GM12874 (cell line): ENCODE measurements at regions not wholly inside any gene's neighbourhood (a gene's known extent, or its start where the extent isn't known, plus 50 kb on each side); places are given as distances from the start of the nearest gene placed in this dataset.

Source experiments
- TF ChIP-seq, protein P1 (sequence below): IDR thresholded peaks from 2 replicates; pipeline ENCODE4 v1.5.1; 2011; ENCODE audit warnings: low read depth, mild to moderate bottlenecking, control low read depth, low read length, moderate library complexity; ENCODE audit not compliant: insufficient read depth

DNA sequence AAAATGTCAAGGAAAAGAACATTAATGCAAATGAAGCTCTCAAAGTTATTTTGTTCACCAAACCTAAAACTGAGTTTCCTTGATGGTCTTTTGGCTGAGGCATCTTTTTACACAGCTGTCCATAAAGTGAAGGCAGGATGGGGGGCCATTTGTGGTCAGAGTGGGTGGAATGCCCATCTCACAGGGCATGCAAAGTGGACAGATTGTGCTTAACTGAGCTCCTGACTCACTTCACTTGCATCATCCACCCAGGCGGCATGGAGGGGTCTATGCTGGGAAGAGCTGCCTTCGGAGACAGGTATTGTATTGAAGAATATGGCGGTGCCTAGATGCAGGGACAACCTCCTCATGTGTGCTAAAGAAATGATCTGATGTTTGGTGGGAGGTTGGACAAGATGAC is 905.3 kb downstream of the KCNMA1 start:
- TF ChIP-seq, protein P1, sequence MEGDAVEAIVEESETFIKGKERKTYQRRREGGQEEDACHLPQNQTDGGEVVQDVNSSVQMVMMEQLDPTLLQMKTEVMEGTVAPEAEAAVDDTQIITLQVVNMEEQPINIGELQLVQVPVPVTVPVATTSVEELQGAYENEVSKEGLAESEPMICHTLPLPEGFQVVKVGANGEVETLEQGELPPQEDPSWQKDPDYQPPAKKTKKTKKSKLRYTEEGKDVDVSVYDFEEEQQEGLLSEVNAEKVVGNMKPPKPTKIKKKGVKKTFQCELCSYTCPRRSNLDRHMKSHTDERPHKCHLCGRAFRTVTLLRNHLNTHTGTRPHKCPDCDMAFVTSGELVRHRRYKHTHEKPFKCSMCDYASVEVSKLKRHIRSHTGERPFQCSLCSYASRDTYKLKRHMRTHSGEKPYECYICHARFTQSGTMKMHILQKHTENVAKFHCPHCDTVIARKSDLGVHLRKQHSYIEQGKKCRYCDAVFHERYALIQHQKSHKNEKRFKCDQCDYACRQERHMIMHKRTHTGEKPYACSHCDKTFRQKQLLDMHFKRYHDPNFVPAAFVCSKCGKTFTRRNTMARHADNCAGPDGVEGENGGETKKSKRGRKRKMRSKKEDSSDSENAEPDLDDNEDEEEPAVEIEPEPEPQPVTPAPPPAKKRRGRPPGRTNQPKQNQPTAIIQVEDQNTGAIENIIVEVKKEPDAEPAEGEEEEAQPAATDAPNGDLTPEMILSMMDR: no peak

DNA sequence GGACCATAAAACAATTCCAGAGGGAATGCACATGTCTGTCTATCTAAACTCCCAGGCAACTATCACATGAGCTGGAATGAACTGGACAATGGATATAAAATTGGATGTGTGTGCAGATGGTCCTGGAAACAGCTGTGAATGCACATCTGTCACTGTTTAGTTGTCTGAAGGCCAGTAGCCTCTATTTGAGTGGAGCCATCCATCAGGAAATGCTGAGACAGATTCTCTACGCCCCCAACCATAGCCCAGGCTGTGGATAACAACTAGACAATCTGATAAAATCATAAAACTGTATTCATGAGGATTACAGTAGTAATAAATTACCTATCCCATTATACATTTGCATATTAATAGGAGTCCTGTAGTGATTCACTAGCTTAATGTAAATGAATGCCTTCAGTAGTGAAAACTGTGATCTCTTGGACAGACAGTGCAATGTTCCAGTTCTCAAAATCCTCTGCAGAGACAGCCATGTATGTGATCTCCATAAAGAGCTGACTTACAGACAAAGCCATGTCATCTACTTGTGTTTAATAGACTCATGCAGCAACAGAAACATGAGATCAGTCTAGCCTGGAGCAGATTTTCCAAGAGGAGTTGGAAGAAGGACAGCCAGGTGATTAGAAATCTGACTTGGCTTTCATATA is 907.6 kb downstream of the KCNMA1 start:
- TF ChIP-seq, protein P1: no peak

DNA sequence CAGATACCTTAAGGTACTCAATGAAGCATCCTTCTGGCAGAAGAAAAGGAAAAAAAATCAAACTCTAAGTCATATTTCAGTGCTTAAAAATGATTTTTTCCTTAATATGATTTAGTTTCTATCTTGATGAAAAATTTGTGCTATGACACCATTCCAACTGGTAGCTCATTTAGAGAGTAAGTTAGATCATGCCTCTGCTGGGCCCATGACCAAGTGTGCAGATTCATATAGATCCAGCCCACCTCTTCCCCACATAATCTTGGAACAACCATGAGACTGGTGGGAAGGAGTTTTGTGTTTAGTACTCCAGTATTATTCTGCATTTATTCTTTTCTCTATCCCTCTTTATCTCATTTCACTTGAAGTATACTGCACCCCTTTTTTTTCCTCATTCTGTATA is 908.3 kb downstream of the KCNMA1 start:
- TF ChIP-seq, protein P1: no peak

DNA sequence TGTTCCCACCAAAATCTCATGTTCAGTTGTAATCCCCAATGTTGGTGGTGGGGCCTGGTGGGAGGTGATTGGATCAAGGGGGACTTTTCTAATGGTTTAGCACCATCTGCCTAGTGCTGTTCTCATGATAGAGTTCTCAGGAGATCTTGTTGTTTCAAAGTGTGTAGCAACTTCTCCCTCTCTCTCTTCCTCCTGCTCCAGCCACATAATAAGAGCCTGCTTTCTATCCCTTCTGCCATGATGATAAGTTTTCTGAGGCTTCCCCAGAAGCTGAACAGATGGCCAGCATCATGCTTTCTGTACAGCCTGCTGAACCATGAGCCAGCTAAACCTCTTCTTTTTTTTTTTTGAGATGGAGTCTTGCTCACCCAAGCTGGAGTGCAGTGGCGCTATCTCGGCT is 910.6 kb downstream of the KCNMA1 start:
- TF ChIP-seq, protein P1: no peak

DNA sequence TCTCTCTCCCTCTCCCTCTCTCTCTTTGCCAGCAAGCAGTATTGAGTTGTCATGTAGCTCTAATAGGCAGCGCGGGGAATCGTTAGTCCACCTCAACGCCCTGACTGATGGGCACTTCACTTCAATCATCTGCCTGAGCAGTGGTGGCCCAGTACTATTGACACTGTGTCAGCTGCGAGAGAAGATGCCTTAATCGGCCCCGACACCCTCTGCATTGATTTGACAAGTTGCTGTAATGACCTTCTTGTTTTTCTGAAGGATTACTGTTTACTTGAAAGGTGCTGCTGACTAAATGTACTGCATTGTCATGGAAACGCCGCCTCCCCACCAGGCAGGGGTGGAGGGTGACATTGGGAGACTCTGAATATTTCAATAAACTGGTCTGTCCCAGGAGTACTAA is 913.8 kb downstream of the KCNMA1 start:
- TF ChIP-seq, protein P1: no peak

DNA sequence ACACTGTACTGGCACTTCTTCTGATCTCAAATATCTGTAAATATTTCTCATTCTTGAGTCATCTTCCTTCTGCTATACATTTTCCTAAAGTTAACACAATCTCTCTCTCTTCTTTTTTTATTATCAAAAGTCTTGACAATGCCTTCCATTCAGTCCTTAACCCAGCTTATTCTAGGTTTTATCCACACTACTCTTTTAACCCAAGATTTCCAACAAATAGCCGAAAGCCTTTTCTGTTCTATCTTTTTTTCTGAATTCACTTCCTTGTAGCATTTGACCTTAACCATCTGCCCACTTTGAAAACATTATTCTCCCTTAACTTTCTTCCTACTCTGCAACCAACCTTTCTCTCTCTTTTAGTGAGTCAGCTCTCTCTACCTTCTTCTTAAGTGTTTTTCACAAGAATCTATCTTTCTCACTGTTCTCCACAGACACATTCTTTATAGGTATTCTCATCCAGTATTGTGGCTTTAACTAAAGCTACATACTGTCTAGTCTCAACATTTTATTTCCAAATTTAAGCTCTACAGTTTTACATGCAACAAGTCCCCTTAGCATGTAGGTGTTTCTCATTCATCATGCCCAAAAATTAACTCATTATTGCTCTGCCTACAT is 915.6 kb downstream of the KCNMA1 start:
- TF ChIP-seq, protein P1: no peak

DNA sequence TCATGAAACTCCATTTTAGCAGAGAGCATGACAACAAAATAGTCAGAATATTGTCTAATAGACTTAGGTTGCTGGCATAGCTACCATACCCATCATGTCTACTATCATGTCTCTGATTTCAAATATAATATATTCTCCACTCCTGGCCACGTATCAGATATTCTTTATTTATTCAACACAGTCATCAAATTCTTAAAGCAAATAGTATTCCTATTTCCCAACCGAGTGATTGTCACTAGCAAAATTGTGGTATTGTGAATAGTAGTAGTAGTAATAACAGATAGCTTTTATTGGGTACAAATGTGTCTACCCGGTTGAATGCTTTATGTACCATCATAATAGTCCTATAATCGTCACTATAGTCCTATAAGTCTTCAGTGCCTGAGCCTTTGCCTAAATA is 918.6 kb downstream of the KCNMA1 start:
- TF ChIP-seq, protein P1: no peak
